ENCODE measurements at regions not wholly inside any gene's neighbourhood (a gene's known extent, or its start where the extent isn't known, plus 50 kb on each side); places are given as distances from the start of the nearest gene placed in this dataset.

DNA sequence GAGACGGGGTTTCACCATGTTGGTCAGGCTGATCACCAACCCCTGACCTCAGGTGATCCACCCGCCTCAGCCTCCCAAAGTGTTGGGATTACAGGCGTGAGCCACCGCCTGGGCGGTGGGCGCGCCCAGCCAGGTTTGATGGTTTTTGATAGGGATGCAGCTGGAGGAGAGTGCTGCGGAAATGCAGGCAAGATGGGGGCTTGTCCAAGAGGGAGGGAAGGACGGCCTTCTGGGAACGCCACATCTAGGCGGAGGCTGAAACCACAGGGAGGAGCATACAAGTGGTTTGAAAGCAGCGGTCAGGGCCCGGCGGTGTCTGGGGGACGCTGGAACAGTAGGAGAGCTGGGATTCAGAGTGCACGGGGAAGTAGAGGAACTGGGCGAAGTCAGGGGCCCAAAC, 134.6 kb downstream of the VRK1 start:
- Histone ChIP-seq H3K27me3 (no peaks in the 10 kb centered on the region), H3K4me1 (no peaks in the 10 kb centered on the region), H3K9me3 (no peaks in the 10 kb centered on the region), H3K36me3 (no peaks in the 10 kb centered on the region), H3K4me3 (no peak overlapping the region), H3K27ac (replicated peaks in 1 of 4) (no peak overlapping the region)
- 97% methylated on average over 17 of the region's 17 CpGs for WGBS
- intact Hi-C loops (cut with DNase I), result no loop called here
- TF ChIP-seq POLR2AphosphoS5 (IDR thresholded peaks at IDR 0.05), result no peak
- TF ChIP-seq, protein P1, sequence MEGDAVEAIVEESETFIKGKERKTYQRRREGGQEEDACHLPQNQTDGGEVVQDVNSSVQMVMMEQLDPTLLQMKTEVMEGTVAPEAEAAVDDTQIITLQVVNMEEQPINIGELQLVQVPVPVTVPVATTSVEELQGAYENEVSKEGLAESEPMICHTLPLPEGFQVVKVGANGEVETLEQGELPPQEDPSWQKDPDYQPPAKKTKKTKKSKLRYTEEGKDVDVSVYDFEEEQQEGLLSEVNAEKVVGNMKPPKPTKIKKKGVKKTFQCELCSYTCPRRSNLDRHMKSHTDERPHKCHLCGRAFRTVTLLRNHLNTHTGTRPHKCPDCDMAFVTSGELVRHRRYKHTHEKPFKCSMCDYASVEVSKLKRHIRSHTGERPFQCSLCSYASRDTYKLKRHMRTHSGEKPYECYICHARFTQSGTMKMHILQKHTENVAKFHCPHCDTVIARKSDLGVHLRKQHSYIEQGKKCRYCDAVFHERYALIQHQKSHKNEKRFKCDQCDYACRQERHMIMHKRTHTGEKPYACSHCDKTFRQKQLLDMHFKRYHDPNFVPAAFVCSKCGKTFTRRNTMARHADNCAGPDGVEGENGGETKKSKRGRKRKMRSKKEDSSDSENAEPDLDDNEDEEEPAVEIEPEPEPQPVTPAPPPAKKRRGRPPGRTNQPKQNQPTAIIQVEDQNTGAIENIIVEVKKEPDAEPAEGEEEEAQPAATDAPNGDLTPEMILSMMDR (IDR thresholded peaks at IDR 0.05), result no peak
- TF ChIP-seq EP300 (IDR thresholded peaks at IDR 0.05), result no peak
- TF ChIP-seq POLR2A (IDR thresholded peaks at IDR 0.05; ENCODE audit: low read depth), result no peak
- DNase-seq (ENCODE audit: extremely low spot score), result no peak

DNA sequence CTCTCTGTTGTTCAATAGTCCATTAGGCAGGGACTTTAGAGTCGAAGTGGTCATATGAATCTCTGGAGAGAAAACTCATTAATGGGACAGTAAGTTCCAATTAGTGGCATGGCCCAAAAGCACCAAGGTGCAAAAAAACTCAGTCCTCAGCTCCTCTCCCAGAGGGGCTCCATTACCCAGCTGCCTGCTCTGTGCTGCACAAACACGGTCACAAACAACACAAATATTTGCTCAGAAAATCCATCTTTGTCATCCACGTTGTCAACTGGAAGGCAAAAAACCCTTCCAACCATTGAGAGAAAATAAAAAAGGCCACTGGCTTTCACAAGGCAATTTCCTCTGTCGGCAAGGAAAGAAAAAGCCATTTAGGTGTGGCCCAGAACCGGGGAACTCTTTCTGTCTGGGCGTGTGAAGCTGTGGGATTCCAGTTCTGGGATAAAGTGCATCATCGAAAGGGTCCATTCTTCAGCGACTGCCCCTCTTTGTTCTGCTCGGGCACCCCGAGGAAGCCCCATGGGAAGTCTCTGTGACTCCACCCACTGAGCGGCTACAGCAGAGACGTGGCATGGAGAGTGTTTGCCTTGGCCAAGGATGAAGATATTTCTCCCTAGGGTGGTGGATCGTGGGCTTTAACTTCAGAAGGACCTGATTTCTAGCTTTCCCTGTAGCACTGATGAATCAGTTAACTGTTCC, 137.6 kb downstream of the VRK1 start:
- no peak for TF ChIP-seq EP300 (IDR thresholded peaks at IDR 0.05)
- no peak for TF ChIP-seq POLR2AphosphoS5 (IDR thresholded peaks at IDR 0.05)
- TF ChIP-seq, protein P1 (IDR thresholded peaks at IDR 0.05), result no peak
- TF ChIP-seq POLR2A (IDR thresholded peaks at IDR 0.05; ENCODE audit: low read depth), result no peak
- Histone ChIP-seq H3K4me3 (no peak overlapping the region), H3K9me3 (no peaks in the 10 kb centered on the region), H3K27me3 (no peaks in the 10 kb centered on the region), H3K36me3 (no peaks in the 10 kb centered on the region), H3K4me1 (no peaks in the 10 kb centered on the region), H3K27ac (replicated peaks in 1 of 4) (no peak overlapping the region)
- WGBS, result 72% methylated on average over 12 of the region's 13 CpGs
- DNase-seq (ENCODE audit: extremely low spot score), result no peak
- intact Hi-C loops (cut with DNase I), result no loop called here

DNA sequence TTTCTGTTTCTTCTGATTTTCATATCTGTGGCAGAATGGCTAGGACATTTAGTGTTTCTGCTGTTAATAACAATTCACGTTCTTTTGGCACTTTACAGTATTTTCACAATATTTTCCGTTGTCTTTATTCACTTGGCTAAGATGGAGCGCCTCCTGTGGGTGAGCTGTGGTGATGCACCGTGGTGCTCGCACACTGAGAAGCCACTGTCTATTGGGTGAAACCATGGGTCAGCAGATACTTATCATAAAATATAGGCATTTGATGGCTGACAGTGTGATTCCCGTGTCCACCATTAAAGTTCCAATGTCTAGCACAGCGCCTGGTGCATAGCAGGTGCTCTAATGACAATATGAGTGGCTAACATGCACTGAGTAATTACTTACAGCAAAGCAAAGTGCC, 141.8 kb downstream of the VRK1 start:
- H3K36me3 ChIP-seq, result no peaks in the 10 kb centered on the region
- 62% methylated on average over 7 of the region's 7 CpGs for WGBS
- H3K27me3 ChIP-seq, result no peaks in the 10 kb centered on the region
- no peak for DNase-seq (ENCODE audit: extremely low spot score)
- no peaks in the 10 kb centered on the region for H3K9me3 ChIP-seq
- intact Hi-C loops (cut with DNase I), result no loop called here
- no peak overlapping the region for H3K4me3 ChIP-seq
- H3K27ac ChIP-seq (replicated peaks in 1 of 4), result no peak overlapping the region
- H3K4me1 ChIP-seq, result no peaks in the 10 kb centered on the region
- no peak for TF ChIP-seq POLR2A (IDR thresholded peaks at IDR 0.05; ENCODE audit: low read depth)
- TF ChIP-seq, protein P1 (IDR thresholded peaks at IDR 0.05), result no peak

DNA sequence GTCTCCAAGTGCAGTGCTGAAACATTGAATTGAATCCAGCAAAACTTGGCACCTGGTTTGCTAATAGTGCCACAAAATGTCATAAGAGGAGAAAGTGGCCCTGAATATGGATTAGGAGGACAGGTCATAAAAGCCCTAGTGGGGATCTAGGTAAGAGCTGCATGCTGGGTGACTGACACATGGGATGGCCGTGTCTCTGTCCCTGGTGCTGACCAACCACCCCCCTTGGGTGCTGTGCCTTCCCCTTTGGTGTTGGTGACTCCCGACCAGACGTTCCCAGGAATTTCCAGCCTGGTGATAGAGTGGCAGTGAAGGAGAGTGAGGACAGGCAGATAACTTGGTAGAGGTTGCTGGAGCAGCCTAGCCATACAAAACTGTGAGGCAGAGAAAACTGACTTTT, 142.8 kb downstream of the VRK1 start:
- no peaks in the 10 kb centered on the region for H3K4me1 ChIP-seq

More for the DNA sequence above, 142.8 kb downstream of the VRK1 start:
- no peak for TF ChIP-seq POLR2AphosphoS5 (IDR thresholded peaks at IDR 0.05)
- TF ChIP-seq POLR2A (IDR thresholded peaks at IDR 0.05; ENCODE audit: low read depth), result no peak
- TF ChIP-seq EP300 (IDR thresholded peaks at IDR 0.05), result no peak
- TF ChIP-seq, protein P1 (IDR thresholded peaks at IDR 0.05), result no peak
- H3K36me3 ChIP-seq, result no peaks in the 10 kb centered on the region
- H3K4me3 ChIP-seq, result no peak overlapping the region
- no peak for DNase-seq (ENCODE audit: extremely low spot score)
- no peaks in the 10 kb centered on the region for H3K27me3 ChIP-seq
- intact Hi-C loops (cut with DNase I), result no loop called here
- no peaks in the 10 kb centered on the region for H3K9me3 ChIP-seq
- WGBS, result 40% methylated on average over 3 of the region's 3 CpGs
- no peak overlapping the region for H3K27ac ChIP-seq (replicated peaks in 1 of 4)
